GM23248 (cell line): ENCODE measurements at regions not wholly inside any gene's neighbourhood (a gene's known extent, or its start where the extent isn't known, plus 50 kb on each side); places are given as distances from the start of the nearest gene placed in this dataset.

Experiments used
- DNase-seq: peaks from one replicate; pipeline ENCODE4 v3.0.0-alpha.2; 2015
- H2AFZ ChIP-seq: fragments of 200-600 bp; sonication (generic); 2 replicates; pipeline ENCODE4 v1.6.1; 2016; ENCODE audit warnings: antibody characterized with exemption
- H3F3A ChIP-seq: fragments of 200-600 bp; sonication (generic); 2 replicates; pipeline ENCODE4 v1.6.1; 2016; ENCODE audit warnings: mild to moderate bottlenecking, antibody characterized with exemption, mixed run types; ENCODE audit not compliant: insufficient read depth
- H3K27ac ChIP-seq: fragments of 200-600 bp; sonication (generic); 2 replicates; pipeline ENCODE4 v1.5.1; 2016; ENCODE audit warnings: mild to moderate bottlenecking
- H3K27me3 ChIP-seq: fragments of 200-600 bp; sonication (generic); replicated peaks from 2 replicates; pipeline ENCODE4 v1.6.1; 2016; ENCODE audit warnings: mild to moderate bottlenecking; ENCODE audit not compliant: insufficient read depth
- H3K36me3 ChIP-seq: fragments of 200-600 bp; sonication (generic); 2 replicates; pipeline ENCODE4 v1.6.1; 2016; ENCODE audit warnings: low read depth, mild to moderate bottlenecking
- H3K4me1 ChIP-seq: fragments of 200-600 bp; sonication (generic); 2 replicates; pipeline ENCODE4 v1.6.1; 2016; ENCODE audit warnings: mild to moderate bottlenecking; ENCODE audit not compliant: insufficient read depth
- H3K4me2 ChIP-seq: fragments of 200-600 bp; sonication (generic); one replicate; pipeline ENCODE4 v1.6.1; 2016; ENCODE audit warnings: mild to moderate bottlenecking; ENCODE audit not compliant: unreplicated experiment
- H3K4me3 ChIP-seq: fragments of 200-600 bp; sonication (generic); 2 replicates; pipeline ENCODE4 v1.5.1; 2016; ENCODE audit warnings: mild to moderate bottlenecking
- H3K79me2 ChIP-seq: fragments of 200-600 bp; sonication (generic); 2 replicates; pipeline ENCODE4 v1.6.1; 2016; ENCODE audit warnings: mild to moderate bottlenecking; ENCODE audit not compliant: insufficient read depth
- H3K9ac ChIP-seq: fragments of 200-600 bp; sonication (generic); 2 replicates; pipeline ENCODE4 v1.6.1; 2016; ENCODE audit warnings: mild to moderate bottlenecking
- H3K9me2 ChIP-seq: fragments of 200-600 bp; sonication (generic); 2 replicates; pipeline ENCODE4 v1.6.1; 2016; ENCODE audit warnings: mixed run types, mild to moderate bottlenecking, moderate library complexity; ENCODE audit not compliant: insufficient read depth
- H3K9me3 ChIP-seq: fragments of 200-600 bp; sonication (generic); one replicate; pipeline ENCODE4 v1.6.1; 2017; ENCODE audit warnings: low read depth
- H4K20me1 ChIP-seq: fragments of 200-600 bp; sonication (generic); 2 replicates; pipeline ENCODE4 v1.6.0; 2016; ENCODE audit not compliant: insufficient read depth
- EZH2 ChIP-seq: fragments of 200-600 bp; sonication (generic); IDR thresholded peaks from 2 replicates; pipeline ENCODE4 v1.6.1; 2018; ENCODE audit warnings: antibody characterized with exemption, mild to moderate bottlenecking; ENCODE audit not compliant: insufficient read depth, poor library complexity, severe bottlenecking
- EZH2phosphoT487 ChIP-seq: fragments of 200-600 bp; sonication (generic); IDR thresholded peaks from 2 replicates; pipeline ENCODE4 v1.6.1; 2018; ENCODE audit warnings: antibody characterized with exemption, moderate library complexity, mild to moderate bottlenecking, low read depth; ENCODE audit not compliant: insufficient read depth
- WGBS, 2 experiments: methylation state at CpG; one replicate each; pipeline ENCODE4 v1.1.6; 2015 to 2017; ENCODE audit warnings: low lambda C conversion rate in 2 of 2, low coverage in 1 of 2; ENCODE audit errors: missing lambda C conversion rate in 2 of 2; 5-methylcytosine and 5-hydroxymethylcytosine counted together
- in situ Hi-C: fragments of 300-500 bp; cut with MboI; formaldehyde crosslinking; loops from 2 replicates; pipeline ENCODE4 v1.15.0; 2020

- in situ Hi-C loops: no loop called here
- 87% methylated on average over 9 of the region's 9 CpGs for WGBS, 2 experiments
- Histone ChIP-seq H4K20me1 (no peaks in the 10 kb centered on the region), H3K36me3 (no peaks in the 10 kb centered on the region), H3K4me1 (no peaks in the 10 kb centered on the region), H3K27ac (no peak overlapping the region), H3K79me2 (no peaks in the 10 kb centered on the region), H2AFZ (no peak overlapping the region), H3K9ac (no peak overlapping the region), H3K9me3 (no peaks in the 10 kb centered on the region), H3K9me2 (no peaks in the 10 kb centered on the region), H3K27me3 (no peaks in the 10 kb centered on the region), H3F3A (no peaks in the 10 kb centered on the region), H3K4me3 (no peak overlapping the region), H3K4me2 (no peak overlapping the region)
- TF ChIP-seq EZH2phosphoT487 (no peak), EZH2 (no peak)
- DNase-seq: no peak
Measured at GRCh38 chr3:110971010-110971601, 100.5 kb upstream of the NECTIN3 start.

GRCh38 chr3:110973263-110973895, 98.2 kb upstream of the NECTIN3 start:
- Histone ChIP-seq H3K79me2 (no peaks in the 10 kb centered on the region), H3K4me2 (no peak overlapping the region), H3K9me2 (no peaks in the 10 kb centered on the region), H3K36me3 (no peaks in the 10 kb centered on the region), H3K4me1 (no peaks in the 10 kb centered on the region), H3K9me3 (no peaks in the 10 kb centered on the region), H2AFZ (no peak overlapping the region), H3K4me3 (no peak overlapping the region), H4K20me1 (no peaks in the 10 kb centered on the region), H3F3A (no peaks in the 10 kb centered on the region), H3K27ac (no peak overlapping the region), H3K9ac (no peak overlapping the region), H3K27me3 (no peaks in the 10 kb centered on the region)
- in situ Hi-C loops: no loop called here
- DNase-seq: no peak
- no peak for TF ChIP-seq EZH2phosphoT487
- no peak for TF ChIP-seq EZH2
- WGBS, 2 experiments: 56 to 70% methylated on average over 2 of the region's 2 CpGs

- 11 to 14% methylated on average over 2 of the region's 2 CpGs for WGBS, 2 experiments
- Histone ChIP-seq H3K36me3 (no peaks in the 10 kb centered on the region), H3K9me3 (no peaks in the 10 kb centered on the region), H3K27ac (no peak overlapping the region), H4K20me1 (no peaks in the 10 kb centered on the region), H3F3A (no peaks in the 10 kb centered on the region), H3K4me1 (no peaks in the 10 kb centered on the region), H3K4me3 (no peak overlapping the region), H3K27me3 (no peaks in the 10 kb centered on the region), H2AFZ (no peak overlapping the region), H3K4me2 (no peak overlapping the region), H3K9me2 (no peaks in the 10 kb centered on the region), H3K79me2 (no peaks in the 10 kb centered on the region), H3K9ac (no peak overlapping the region)
- TF ChIP-seq EZH2: no peak
- no peak for TF ChIP-seq EZH2phosphoT487
- in situ Hi-C loops: no loop called here
- DNase-seq: no peak
Measured at GRCh38 chr3:110974902-110975301, 96.7 kb upstream of the NECTIN3 start.

GRCh38 chr3:110984456-110985250, 87.0 kb upstream of the NECTIN3 start:
- in situ Hi-C loops: no loop called here

More at GRCh38 chr3:110984456-110985250, 87.0 kb upstream of the NECTIN3 start:
- DNase-seq: no peak
- H3K27me3 ChIP-seq: no peaks in the 10 kb centered on the region
- no peak overlapping the region for H3K9ac ChIP-seq
- TF ChIP-seq EZH2 (no peak), EZH2phosphoT487 (no peak)
- no peaks in the 10 kb centered on the region for H3F3A ChIP-seq
- H3K27ac ChIP-seq: no peak overlapping the region
- H4K20me1 ChIP-seq: no peaks in the 10 kb centered on the region
- 0 out of 2 replicates have a peak, but pooled peaks cover 6% of the 10 kb centered on the region for H3K9me2 ChIP-seq
- 83 to 87% methylated on average over 4 of the region's 4 CpGs for WGBS, 2 experiments
- H2AFZ ChIP-seq: no peak overlapping the region
- no peaks in the 10 kb centered on the region for H3K9me3 ChIP-seq
- H3K36me3 ChIP-seq: no peaks in the 10 kb centered on the region
- no peak overlapping the region for H3K4me3 ChIP-seq
- H3K79me2 ChIP-seq: no peaks in the 10 kb centered on the region
- no peak overlapping the region for H3K4me2 ChIP-seq
- no peaks in the 10 kb centered on the region for H3K4me1 ChIP-seq
